Gastroesophageal sphincter (tissue), 3 donors: ENCODE measurements at regions not wholly inside any gene's neighbourhood (a gene's known extent, or its start where the extent isn't known, plus 50 kb on each side); places are given as distances from the start of the nearest gene placed in this dataset.

Experiments
- EP300 ChIP-seq: sonication (generic); formaldehyde crosslinking; IDR thresholded peaks from one replicate; pipeline ENCODE4 v1.6.1; 2017; ENCODE audit warnings: antibody characterized with exemption, mild to moderate bottlenecking
- TF ChIP-seq, protein P1 (sequence below), 4 experiments: fragments of 200-600 bp in 2 of 4; fragments of 450-650 bp in 2 of 4; sonication (generic) in 1 of 4; IDR thresholded peaks; one replicate each; pipeline ENCODE4 v1.5.1; 2017 to 2019; ENCODE audit warnings: antibody characterized with exemption in 4 of 4, mild to moderate bottlenecking in 2 of 4, moderate library complexity in 2 of 4

DNA sequence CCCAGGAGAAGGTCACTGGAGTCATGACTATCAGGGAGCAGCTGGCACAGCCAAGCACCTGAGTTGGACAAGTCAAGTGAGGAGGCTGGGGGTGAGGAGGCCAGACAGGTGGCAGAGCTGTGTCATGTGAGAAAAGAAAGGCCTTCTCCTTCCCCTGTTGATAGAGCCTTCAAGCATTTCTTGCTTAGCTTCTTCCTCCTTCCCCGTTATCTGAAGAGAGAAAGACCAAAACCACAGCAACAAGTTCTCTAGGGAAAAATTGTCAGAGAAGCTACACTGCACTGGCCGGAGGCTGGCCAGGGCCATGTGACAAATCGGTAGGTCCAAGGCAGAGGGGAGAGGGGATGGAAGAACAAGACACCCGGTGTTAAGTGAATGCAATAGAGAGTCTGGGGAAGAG is 202.1 kb upstream of the PRDM1 start:
- TF ChIP-seq, protein P1, sequence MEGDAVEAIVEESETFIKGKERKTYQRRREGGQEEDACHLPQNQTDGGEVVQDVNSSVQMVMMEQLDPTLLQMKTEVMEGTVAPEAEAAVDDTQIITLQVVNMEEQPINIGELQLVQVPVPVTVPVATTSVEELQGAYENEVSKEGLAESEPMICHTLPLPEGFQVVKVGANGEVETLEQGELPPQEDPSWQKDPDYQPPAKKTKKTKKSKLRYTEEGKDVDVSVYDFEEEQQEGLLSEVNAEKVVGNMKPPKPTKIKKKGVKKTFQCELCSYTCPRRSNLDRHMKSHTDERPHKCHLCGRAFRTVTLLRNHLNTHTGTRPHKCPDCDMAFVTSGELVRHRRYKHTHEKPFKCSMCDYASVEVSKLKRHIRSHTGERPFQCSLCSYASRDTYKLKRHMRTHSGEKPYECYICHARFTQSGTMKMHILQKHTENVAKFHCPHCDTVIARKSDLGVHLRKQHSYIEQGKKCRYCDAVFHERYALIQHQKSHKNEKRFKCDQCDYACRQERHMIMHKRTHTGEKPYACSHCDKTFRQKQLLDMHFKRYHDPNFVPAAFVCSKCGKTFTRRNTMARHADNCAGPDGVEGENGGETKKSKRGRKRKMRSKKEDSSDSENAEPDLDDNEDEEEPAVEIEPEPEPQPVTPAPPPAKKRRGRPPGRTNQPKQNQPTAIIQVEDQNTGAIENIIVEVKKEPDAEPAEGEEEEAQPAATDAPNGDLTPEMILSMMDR (IDR thresholded peaks at IDR 0.05) = no peak
- TF ChIP-seq EP300 = no peak
